ENCODE measurements at regions not wholly inside any gene's neighbourhood (a gene's known extent, or its start where the extent isn't known, plus 50 kb on each side); places are given as distances from the start of the nearest gene placed in this dataset.

- TF ChIP-seq ZBTB49 (tag by site-specific recombination; IDR thresholded peaks at IDR 0.05; ENCODE audit: low read depth) (no peak), TSHZ1 (tag by site-specific recombination; IDR thresholded peaks at IDR 0.05; ENCODE audit: borderline replicate concordance) (no peak), ZNF248 (tag by site-specific recombination; IDR thresholded peaks at IDR 0.05) (no peak), ZNF221 (tag by site-specific recombination; IDR thresholded peaks at IDR 0.05; ENCODE audit: borderline replicate concordance) (no peak), ZNF639 (tag by site-specific recombination; IDR thresholded peaks at IDR 0.05) (no peak)
Observed at GRCh38 chr7:52507546-52508255, 527.7 kb upstream of the POM121L12 start (continued).

- H3K4me1 ChIP-seq (ENCODE audit: control insufficient read depth, insufficient read depth, low read length): no peaks in the 10 kb centered on the region
- no peaks in the 10 kb centered on the region for H3K9me3 ChIP-seq (ENCODE audit: control insufficient read depth, insufficient read depth, low read depth, low read length)
- H3K27ac ChIP-seq (ENCODE audit: extremely low read depth, low read depth, low read length): no peak overlapping the region
- POLR2A ChIA-PET: no interaction called here
- no peaks in the 10 kb centered on the region for H3K36me3 ChIP-seq (ENCODE audit: control insufficient read depth in 2 of 2, insufficient read depth in 1 of 2, low read length in 2 of 2)
- TF ChIP-seq KLF10 (tag by site-specific recombination; IDR thresholded peaks at IDR 0.05) (no peak), ZNF391 (tag by site-specific recombination; IDR thresholded peaks at IDR 0.05; ENCODE audit: borderline replicate concordance, low read depth) (no peak), ZNF2 (tag by site-specific recombination; IDR thresholded peaks at IDR 0.05) (no peak), ZNF600 (tag by site-specific recombination; IDR thresholded peaks at IDR 0.05) (no peak), ZIC2 (tag by site-specific recombination; IDR thresholded peaks at IDR 0.05) (no peak), ZNF513 (tag by site-specific recombination; IDR thresholded peaks at IDR 0.05) (no peak), ZNF449 (tag by site-specific recombination; IDR thresholded peaks at IDR 0.05) (no peak), BCL11B (tag by site-specific recombination; IDR thresholded peaks at IDR 0.05; ENCODE audit: low read depth) (no peak), GLIS1 (tag by site-specific recombination; IDR thresholded peaks at IDR 0.05) (no peak), ZFHX2 (tag by site-specific recombination; conservative IDR thresholded peaks at IDR 0.05) (no peak), PBX3 (CRISPR knock-in tag; IDR thresholded peaks at IDR 0.05) (no peak), ZNF707 (tag by site-specific recombination; IDR thresholded peaks at IDR 0.05) (no peak), KLF7 (tag by site-specific recombination; IDR thresholded peaks at IDR 0.05; ENCODE audit: borderline replicate concordance) (no peak)
- no peak overlapping the region for H3K4me3 ChIP-seq (ENCODE audit: low read depth, low read length)
- CTCF ChIA-PET: no interaction called here
Observed at GRCh38 chr7:52506325-52506724, 529.1 kb upstream of the POM121L12 start.

All from HEK293 (cell line).